ENCODE measurements at regions not wholly inside any gene's neighbourhood (a gene's known extent, or its start where the extent isn't known, plus 50 kb on each side); places are given as distances from the start of the nearest gene placed in this dataset.
"Not testable (repeated sequence)": the region's sequence is repeated elsewhere in the genome, so short reads cannot be mapped to it uniquely, and the experiment has no call there.

DNA sequence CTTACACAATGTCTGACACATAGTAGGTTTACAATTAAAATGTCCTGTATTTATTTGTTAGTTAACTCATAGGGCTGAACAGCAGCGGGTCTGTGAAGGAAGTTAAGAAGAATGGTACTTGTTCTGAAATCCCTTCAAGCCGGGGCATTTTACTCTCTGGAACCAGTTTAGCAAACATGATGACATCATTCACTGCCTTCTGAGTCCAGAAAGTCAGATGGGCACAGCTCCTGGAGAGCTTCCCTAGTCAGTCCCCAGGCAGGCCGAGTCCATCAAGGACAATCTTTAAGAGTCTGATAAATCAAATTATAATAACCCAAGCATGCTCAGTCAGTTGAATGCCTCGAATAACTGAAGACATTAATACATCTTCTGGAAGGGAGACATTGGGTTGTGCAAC is 125.4 kb upstream of the DAB1 start:
- DNase-seq (ENCODE audit: low spot score): no peak
- H3K4me3 ChIP-seq (ENCODE audit: severe bottlenecking): no peak overlapping the region

DNA sequence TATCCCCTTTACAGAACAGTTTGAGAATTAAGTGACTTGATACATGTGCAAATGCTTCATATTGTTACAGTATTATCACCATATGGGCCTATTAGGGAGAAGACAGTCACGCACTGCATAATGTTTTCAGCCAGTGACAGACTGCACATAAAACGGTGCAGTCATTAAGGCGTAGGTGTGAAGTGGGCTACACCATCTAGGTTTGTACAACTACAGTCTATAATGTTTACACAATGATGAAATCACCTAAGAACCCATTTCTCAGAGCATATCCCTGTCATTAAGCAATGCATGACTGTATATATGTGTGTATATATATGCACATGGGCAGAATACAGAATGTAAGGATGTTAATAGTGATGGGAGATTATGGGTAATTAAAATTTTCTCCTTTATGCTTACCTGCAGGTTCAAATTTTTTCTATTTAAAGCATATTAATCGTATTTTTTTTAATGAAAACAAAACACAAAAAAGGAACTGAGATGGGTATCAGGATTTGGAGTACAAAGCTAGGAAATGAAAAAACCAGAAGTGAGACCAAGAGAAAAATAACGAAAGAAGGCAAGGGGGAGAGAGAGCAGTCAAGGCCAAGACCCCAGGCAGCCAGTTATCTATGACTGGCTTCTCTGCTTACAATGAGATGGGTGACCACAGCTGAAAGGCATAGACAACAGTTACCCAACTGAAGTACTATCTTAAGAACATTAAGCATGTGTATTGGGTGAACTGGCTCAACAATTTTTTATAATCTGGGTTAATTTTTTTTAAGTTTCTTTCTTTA is 122.9 kb upstream of the DAB1 start:
- TF ChIP-seq, protein P1, sequence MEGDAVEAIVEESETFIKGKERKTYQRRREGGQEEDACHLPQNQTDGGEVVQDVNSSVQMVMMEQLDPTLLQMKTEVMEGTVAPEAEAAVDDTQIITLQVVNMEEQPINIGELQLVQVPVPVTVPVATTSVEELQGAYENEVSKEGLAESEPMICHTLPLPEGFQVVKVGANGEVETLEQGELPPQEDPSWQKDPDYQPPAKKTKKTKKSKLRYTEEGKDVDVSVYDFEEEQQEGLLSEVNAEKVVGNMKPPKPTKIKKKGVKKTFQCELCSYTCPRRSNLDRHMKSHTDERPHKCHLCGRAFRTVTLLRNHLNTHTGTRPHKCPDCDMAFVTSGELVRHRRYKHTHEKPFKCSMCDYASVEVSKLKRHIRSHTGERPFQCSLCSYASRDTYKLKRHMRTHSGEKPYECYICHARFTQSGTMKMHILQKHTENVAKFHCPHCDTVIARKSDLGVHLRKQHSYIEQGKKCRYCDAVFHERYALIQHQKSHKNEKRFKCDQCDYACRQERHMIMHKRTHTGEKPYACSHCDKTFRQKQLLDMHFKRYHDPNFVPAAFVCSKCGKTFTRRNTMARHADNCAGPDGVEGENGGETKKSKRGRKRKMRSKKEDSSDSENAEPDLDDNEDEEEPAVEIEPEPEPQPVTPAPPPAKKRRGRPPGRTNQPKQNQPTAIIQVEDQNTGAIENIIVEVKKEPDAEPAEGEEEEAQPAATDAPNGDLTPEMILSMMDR (IDR thresholded peaks at IDR 0.05; ENCODE audit: poor library complexity, severe bottlenecking): no peak
- ATAC-seq (ENCODE audit: low read depth) (no peak), DNase-seq (ENCODE audit: low spot score) (no peak)
- no peaks in the 10 kb centered on the region for H3K27me3 ChIP-seq (ENCODE audit: insufficient read depth, poor library complexity, severe bottlenecking)
- no peaks in the 10 kb centered on the region for H3K9me3 ChIP-seq (ENCODE audit: severe bottlenecking)
- H3K4me1 ChIP-seq (ENCODE audit: insufficient read depth, poor library complexity, severe bottlenecking): no peaks in the 10 kb centered on the region
- H3K36me3 ChIP-seq (ENCODE audit: low read depth): no peaks in the 10 kb centered on the region
- no peak overlapping the region for H3K27ac ChIP-seq (ENCODE audit: poor library complexity, severe bottlenecking)
- H3K4me3 ChIP-seq (ENCODE audit: severe bottlenecking): no peak overlapping the region

More for the DNA sequence above, 125.4 kb upstream of the DAB1 start:
- TF ChIP-seq, protein P1 (IDR thresholded peaks at IDR 0.05; ENCODE audit: poor library complexity, severe bottlenecking): no peak
- Histone ChIP-seq H3K9me3 (ENCODE audit: severe bottlenecking) (no peaks in the 10 kb centered on the region), H3K36me3 (ENCODE audit: low read depth) (no peaks in the 10 kb centered on the region), H3K4me1 (ENCODE audit: insufficient read depth, poor library complexity, severe bottlenecking) (no peaks in the 10 kb centered on the region), H3K27me3 (ENCODE audit: insufficient read depth, poor library complexity, severe bottlenecking) (no peaks in the 10 kb centered on the region), H3K27ac (ENCODE audit: poor library complexity, severe bottlenecking) (no peak overlapping the region)
- ATAC-seq (ENCODE audit: low read depth): no peak

DNA sequence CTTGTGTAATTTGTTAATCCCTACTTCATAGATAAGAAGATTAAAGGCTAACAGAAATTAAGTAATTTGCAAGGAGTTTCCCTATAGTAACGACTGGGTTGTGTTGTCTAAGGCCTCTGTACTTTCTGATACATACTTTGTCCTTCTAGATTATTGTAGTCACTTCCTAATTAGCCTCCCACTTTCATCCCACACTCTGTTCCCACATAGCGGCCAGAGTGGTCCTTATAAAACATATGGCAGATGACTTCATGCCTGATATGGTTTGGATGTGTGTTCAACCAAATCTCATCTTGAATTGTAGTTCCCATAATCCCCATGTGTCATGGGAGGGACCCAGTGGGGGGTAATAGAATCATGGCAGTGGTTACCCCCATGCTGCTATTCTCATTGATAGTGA is 120.5 kb upstream of the DAB1 start:
- Histone ChIP-seq H3K4me3 (ENCODE audit: severe bottlenecking) (no peak overlapping the region), H3K9me3 (ENCODE audit: severe bottlenecking) (no peaks in the 10 kb centered on the region), H3K4me1 (ENCODE audit: insufficient read depth, poor library complexity, severe bottlenecking) (no peaks in the 10 kb centered on the region), H3K27me3 (ENCODE audit: insufficient read depth, poor library complexity, severe bottlenecking) (no peaks in the 10 kb centered on the region), H3K36me3 (ENCODE audit: low read depth) (no peaks in the 10 kb centered on the region), H3K27ac (ENCODE audit: poor library complexity, severe bottlenecking) (no peak overlapping the region)
- ATAC-seq (ENCODE audit: low read depth): no peak
- DNase-seq (ENCODE audit: low spot score): no peak
- TF ChIP-seq, protein P1 (IDR thresholded peaks at IDR 0.05; ENCODE audit: poor library complexity, severe bottlenecking): no peak

DNA sequence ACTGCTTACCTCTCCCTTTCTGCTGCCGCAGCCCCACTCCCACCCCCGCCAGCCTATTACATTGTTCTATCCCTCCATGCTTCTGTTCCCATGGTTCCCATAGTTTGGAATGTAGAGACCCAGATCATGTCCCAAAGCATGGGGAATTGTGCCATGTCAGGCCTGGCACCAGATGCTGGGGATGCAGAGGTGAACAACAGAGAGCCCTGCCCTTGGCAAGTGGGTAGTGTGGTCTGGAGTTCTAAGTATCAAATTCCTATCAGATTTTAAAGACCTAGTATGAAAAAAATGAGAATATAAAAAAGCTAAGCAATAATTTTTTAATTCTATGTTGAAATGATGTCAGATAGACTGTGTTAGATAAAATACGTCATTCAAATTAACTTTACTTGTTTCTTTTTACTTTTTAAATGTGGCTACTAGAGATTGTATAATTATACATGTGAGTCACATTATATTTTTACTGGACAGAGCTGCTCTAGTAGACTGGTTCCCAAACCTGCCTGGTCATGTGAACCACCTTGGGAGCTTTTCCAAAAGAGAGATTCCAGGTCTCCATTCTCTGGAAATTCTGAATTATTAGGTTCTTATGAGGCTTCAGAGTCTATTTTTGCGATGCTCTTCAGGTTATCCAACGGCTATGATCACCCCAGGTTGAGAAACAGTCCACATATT is 113.0 kb upstream of the DAB1 start:
- Histone ChIP-seq H3K9me3 (ENCODE audit: severe bottlenecking) (no peaks in the 10 kb centered on the region), H3K27me3 (ENCODE audit: insufficient read depth, poor library complexity, severe bottlenecking) (no peaks in the 10 kb centered on the region), H3K4me1 (ENCODE audit: insufficient read depth, poor library complexity, severe bottlenecking) (no peaks in the 10 kb centered on the region), H3K36me3 (ENCODE audit: low read depth) (no peaks in the 10 kb centered on the region), H3K4me3 (ENCODE audit: severe bottlenecking) (no peak overlapping the region), H3K27ac (ENCODE audit: poor library complexity, severe bottlenecking) (no peak overlapping the region)
- DNase-seq (ENCODE audit: low spot score) (no peak), ATAC-seq (ENCODE audit: low read depth) (no peak)
- TF ChIP-seq, protein P1 (IDR thresholded peaks at IDR 0.05; ENCODE audit: poor library complexity, severe bottlenecking): no peak

DNA sequence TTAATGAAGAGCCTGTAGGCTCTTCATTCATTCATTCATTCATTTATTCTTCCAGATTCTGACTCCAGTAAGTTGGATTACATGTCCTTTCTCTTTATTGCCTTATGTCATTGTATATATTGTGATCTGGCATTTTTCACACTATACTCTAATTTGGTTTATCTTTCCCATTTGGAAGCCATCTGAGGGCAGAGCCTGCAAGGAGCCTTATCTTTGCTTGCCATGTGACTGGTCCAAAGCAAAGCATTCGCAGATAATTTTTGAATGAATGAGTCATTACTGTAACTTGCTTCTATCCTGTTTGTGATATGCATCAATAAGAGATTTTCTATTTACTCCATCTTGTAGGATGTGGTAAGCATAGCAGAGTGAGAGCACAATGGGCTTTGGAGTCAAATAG is 108.4 kb upstream of the DAB1 start:
- TF ChIP-seq, protein P1 (IDR thresholded peaks at IDR 0.05; ENCODE audit: poor library complexity, severe bottlenecking): no peak
- no peak overlapping the region for H3K27ac ChIP-seq (ENCODE audit: poor library complexity, severe bottlenecking)
- no peak overlapping the region for H3K4me3 ChIP-seq (ENCODE audit: severe bottlenecking)
- H3K27me3 ChIP-seq (ENCODE audit: insufficient read depth, poor library complexity, severe bottlenecking): no peaks in the 10 kb centered on the region
- peaks cover 4% of the 10 kb centered on the region for H3K9me3 ChIP-seq (ENCODE audit: severe bottlenecking)
- no peak for ATAC-seq (ENCODE audit: low read depth)
- H3K4me1 ChIP-seq (ENCODE audit: insufficient read depth, poor library complexity, severe bottlenecking): no peaks in the 10 kb centered on the region
- no peak for DNase-seq (ENCODE audit: low spot score)
- no peaks in the 10 kb centered on the region for H3K36me3 ChIP-seq (ENCODE audit: low read depth)

DNA sequence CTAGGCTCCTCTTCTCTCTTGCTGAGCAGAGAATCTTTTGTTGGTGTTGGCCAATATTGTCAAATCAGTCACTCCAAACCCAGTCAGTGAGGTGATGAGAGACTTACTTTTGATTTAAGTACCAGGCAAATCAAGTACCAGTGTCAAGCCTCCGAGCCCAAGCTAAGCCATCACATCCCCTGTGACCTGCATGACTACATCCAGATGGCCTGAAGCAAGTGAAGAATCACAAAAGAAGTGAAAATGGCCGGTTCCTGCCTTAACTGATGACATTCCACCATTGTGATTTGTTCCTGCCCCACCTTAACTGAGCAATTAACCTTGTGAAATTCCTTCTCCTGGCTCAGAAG is 107.0 kb upstream of the DAB1 start:
- H3K4me3 ChIP-seq (ENCODE audit: severe bottlenecking); H3K27me3 ChIP-seq (ENCODE audit: insufficient read depth, poor library complexity, severe bottlenecking); H3K27ac ChIP-seq (ENCODE audit: poor library complexity, severe bottlenecking); H3K4me1 ChIP-seq (ENCODE audit: insufficient read depth, poor library complexity, severe bottlenecking); H3K9me3 ChIP-seq (ENCODE audit: severe bottlenecking); H3K36me3 ChIP-seq (ENCODE audit: low read depth); ATAC-seq (ENCODE audit: low read depth); DNase-seq (ENCODE audit: low spot score): not testable (repeated sequence)
